GM12891 (cell line): ENCODE measurements at regions not wholly inside any gene's neighbourhood (a gene's known extent, or its start where the extent isn't known, plus 50 kb on each side); places are given as distances from the start of the nearest gene placed in this dataset.
"Not testable (repeated sequence)": the region's sequence is repeated elsewhere in the genome, so short reads cannot be mapped to it uniquely, and the experiment has no call there.

Experiments used
- DNase-seq: peaks from one replicate; pipeline ENCODE4 v3.0.0; 2011; ENCODE audit warnings: low spot score; ENCODE audit not compliant: insufficient read length
- FAIRE-seq: peaks from 2 replicates; lab custom pipeline; 2011; peaks lifted over from hg19 to GRCh38; lab: Jason Lieb, UNC
- PAX5 ChIP-seq: IDR thresholded peaks from 2 replicates; pipeline ENCODE4 v1.6.1; 2011; ENCODE audit warnings: low read length, moderate library complexity, mild to moderate bottlenecking; ENCODE audit not compliant: insufficient read depth, severe bottlenecking
- POLR2A ChIP-seq: IDR thresholded peaks from 2 replicates; pipeline ENCODE4 v1.6.1; 2011; ENCODE audit warnings: low read depth, low read length, control low read depth
- POLR2AphosphoS5 ChIP-seq: IDR thresholded peaks from 2 replicates; pipeline ENCODE4 v1.6.1; 2011; ENCODE audit warnings: low read depth, low read length, control low read depth
- POU2F2 ChIP-seq: IDR thresholded peaks from 2 replicates; pipeline ENCODE4 v1.6.1; 2011; ENCODE audit warnings: low read depth, mild to moderate bottlenecking, control low read depth, low read length, moderate library complexity
- SPI1 ChIP-seq: IDR thresholded peaks from 2 replicates; pipeline ENCODE4 v1.6.1; 2011; ENCODE audit warnings: low read depth, low read length, control low read depth
- TAF1 ChIP-seq: IDR thresholded peaks from 2 replicates; pipeline ENCODE4 v1.6.1; 2011; ENCODE audit warnings: low read depth, low read length, control low read depth

- DNase-seq (no peak), FAIRE-seq (no peak)
- no peak for TF ChIP-seq SPI1
- TF ChIP-seq TAF1 = no peak
- TF ChIP-seq POU2F2 = no peak
- no peak for TF ChIP-seq POLR2AphosphoS5
- TF ChIP-seq PAX5 = no peak
- no peak for TF ChIP-seq POLR2A
Observed at GRCh38 chr2:207375207-207375875, 154.4 kb upstream of the CREB1 start.

- FAIRE-seq, DNase-seq: not testable (repeated sequence)
Observed at GRCh38 chr2:207378620-207379019, 151.1 kb upstream of the CREB1 start.

GRCh38 chr2:207385076-207385475 lies 144.7 kb upstream of the CREB1 start:
- DNase-seq (no peak), FAIRE-seq (no peak)
- TF ChIP-seq POLR2A = no peak
- no peak for TF ChIP-seq POU2F2
- TF ChIP-seq POLR2AphosphoS5 = no peak
- no peak for TF ChIP-seq SPI1

GRCh38 chr2:207385903-207386302 lies 143.9 kb upstream of the CREB1 start:
- TF ChIP-seq POU2F2 (no peak), PAX5 (no peak), TAF1 (no peak), SPI1 (no peak), POLR2AphosphoS5 (no peak), POLR2A (no peak)
- FAIRE-seq (no peak), DNase-seq (no peak)

- FAIRE-seq (no peak), DNase-seq (no peak)
- TF ChIP-seq SPI1 (no peak), POU2F2 (no peak), TAF1 (no peak), PAX5 (no peak), POLR2AphosphoS5 (no peak), POLR2A (no peak)
Observed at GRCh38 chr2:207387001-207387571, 142.7 kb upstream of the CREB1 start.

DNA sequence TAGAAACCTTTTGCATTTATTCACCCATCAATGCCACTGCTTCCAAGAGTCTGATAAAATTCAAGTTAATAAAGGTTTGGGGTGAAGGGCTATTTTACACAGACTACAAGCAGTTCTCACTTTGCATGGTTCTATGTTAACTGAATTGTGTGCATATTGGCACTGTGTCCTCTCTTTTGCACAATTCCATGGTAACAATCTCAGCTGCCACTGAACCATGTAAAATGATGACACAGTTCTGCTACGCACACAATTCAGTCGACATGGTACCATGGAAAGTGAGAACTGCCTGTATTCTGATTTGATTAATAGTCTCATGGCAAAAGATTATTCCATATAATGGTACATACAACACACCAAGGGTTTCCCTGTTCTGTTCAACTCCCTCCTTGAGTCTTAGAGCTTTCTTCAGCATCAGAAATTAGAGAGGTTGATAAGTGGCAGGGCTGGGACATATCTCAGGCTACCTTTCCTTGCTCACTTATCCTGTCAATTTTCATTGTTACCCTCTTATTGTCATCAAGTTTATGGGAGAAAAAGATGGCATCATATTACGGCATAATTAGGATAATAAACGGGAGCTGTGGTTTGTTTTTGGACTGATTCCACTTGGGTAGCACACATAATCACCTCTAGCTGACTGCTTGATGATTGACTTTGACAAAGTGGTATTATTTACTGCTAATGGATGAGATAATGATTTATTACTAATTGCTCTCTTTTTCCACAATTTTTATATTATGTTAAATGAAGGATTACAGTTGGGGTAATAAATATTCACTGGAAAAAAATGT lies 139.3 kb upstream of the CREB1 start:
- DNase-seq (no peak), FAIRE-seq (no peak)
- no peak for TF ChIP-seq POLR2A
- no peak for TF ChIP-seq SPI1
- no peak for TF ChIP-seq PAX5
- TF ChIP-seq TAF1 = no peak
- no peak for TF ChIP-seq POLR2AphosphoS5
- no peak for TF ChIP-seq POU2F2

DNA sequence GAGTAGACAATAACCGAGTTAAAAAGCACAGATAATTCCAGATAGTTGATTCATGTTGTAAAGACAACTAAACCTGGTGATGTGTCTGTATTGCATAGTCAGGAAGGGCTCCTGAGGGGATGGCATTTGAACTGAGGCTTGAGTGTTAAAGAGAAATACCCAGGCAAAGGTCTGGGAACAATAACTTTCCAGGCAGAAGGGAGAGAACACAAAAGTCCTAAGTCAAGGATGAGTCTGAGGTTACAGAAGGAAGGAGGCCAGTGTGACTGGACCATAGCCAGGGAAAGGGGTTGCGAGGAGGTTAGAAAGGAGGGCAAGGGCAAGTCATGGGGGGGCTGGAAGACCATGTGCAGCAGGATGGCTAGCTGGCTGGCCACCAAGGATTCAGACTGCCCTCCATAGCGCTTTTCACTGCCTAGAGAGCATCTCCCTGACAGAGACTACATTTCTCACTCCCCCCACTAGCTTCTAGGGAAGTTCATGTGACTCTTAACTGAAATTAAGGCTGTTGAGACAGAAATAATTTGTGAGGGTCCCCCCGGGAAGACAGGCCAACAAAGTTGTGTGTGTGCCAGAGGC lies 135.5 kb upstream of the CREB1 start:
- TF ChIP-seq POLR2AphosphoS5 (no peak), PAX5 (no peak), POLR2A (no peak), POU2F2 (no peak), SPI1 (no peak), TAF1 (no peak)
- DNase-seq (no peak), FAIRE-seq (no peak)

- no peak for DNase-seq
- FAIRE-seq = no peak
- TF ChIP-seq PAX5 = no peak
- no peak for TF ChIP-seq SPI1
- no peak for TF ChIP-seq TAF1
- no peak for TF ChIP-seq POLR2A
- no peak for TF ChIP-seq POU2F2
- TF ChIP-seq POLR2AphosphoS5 = no peak
Observed at GRCh38 chr2:207394812-207395534, 134.8 kb upstream of the CREB1 start.

- TF ChIP-seq TAF1 (no peak), SPI1 (no peak), PAX5 (no peak), POU2F2 (no peak), POLR2AphosphoS5 (no peak), POLR2A (no peak)
- DNase-seq (no peak), FAIRE-seq (no peak)
Observed at GRCh38 chr2:207395535-207396251, 134.1 kb upstream of the CREB1 start.
